ENCODE measurements at regions not wholly inside any gene's neighbourhood (a gene's known extent, or its start where the extent isn't known, plus 50 kb on each side); places are given as distances from the start of the nearest gene placed in this dataset.

DNA sequence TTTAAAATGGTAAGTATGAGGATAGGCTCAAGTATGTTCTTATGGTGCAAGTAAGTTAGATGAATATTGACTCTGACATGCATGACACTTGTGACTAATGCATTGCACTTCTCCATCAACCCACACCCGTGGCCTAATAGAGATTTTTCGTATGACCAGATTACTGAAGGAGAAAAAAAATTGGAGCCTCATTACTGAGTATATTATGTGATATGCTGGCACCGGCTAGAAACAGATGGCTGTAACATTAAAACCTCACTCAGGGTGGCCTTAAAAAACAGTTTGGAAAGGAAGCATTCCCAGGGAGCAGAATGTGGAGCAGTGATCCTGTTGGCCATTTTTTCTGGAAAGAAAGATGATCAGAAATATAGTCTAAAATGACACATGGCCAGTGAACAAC, 766.4 kb downstream of the PRELID2 start:
- TF ChIP-seq, protein P1, sequence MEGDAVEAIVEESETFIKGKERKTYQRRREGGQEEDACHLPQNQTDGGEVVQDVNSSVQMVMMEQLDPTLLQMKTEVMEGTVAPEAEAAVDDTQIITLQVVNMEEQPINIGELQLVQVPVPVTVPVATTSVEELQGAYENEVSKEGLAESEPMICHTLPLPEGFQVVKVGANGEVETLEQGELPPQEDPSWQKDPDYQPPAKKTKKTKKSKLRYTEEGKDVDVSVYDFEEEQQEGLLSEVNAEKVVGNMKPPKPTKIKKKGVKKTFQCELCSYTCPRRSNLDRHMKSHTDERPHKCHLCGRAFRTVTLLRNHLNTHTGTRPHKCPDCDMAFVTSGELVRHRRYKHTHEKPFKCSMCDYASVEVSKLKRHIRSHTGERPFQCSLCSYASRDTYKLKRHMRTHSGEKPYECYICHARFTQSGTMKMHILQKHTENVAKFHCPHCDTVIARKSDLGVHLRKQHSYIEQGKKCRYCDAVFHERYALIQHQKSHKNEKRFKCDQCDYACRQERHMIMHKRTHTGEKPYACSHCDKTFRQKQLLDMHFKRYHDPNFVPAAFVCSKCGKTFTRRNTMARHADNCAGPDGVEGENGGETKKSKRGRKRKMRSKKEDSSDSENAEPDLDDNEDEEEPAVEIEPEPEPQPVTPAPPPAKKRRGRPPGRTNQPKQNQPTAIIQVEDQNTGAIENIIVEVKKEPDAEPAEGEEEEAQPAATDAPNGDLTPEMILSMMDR (conservative IDR thresholded peaks at IDR 0.05; ENCODE audit: low read length): no peak
- TF ChIP-seq EZH2phosphoT487 (IDR thresholded peaks at IDR 0.05; ENCODE audit: borderline replicate concordance): no peak
